IPS-20b (cell line): ENCODE measurements at regions not wholly inside any gene's neighbourhood (a gene's known extent, or its start where the extent isn't known, plus 50 kb on each side); places are given as distances from the start of the nearest gene placed in this dataset.

Source experiments
- H3K27ac ChIP-seq: one replicate; pipeline ENCODE4 v1.5.1; 2013; ENCODE audit warnings: low read length
- H3K27me3 ChIP-seq: 2 replicates; pipeline ENCODE4 v1.6.1; 2013; ENCODE audit warnings: mild to moderate bottlenecking, low read length, inconsistent platforms; ENCODE audit not compliant: insufficient read depth
- H3K36me3 ChIP-seq: 2 replicates; pipeline ENCODE4 v1.6.1; 2013; ENCODE audit warnings: low read depth, mild to moderate bottlenecking, inconsistent platforms, low read length, moderate library complexity; ENCODE audit not compliant: insufficient read depth
- H3K4me1 ChIP-seq: 2 replicates; pipeline ENCODE4 v1.6.1; 2013; ENCODE audit warnings: mild to moderate bottlenecking, control low read depth, inconsistent platforms, low read length, moderate library complexity; ENCODE audit not compliant: insufficient read depth
- H3K4me3 ChIP-seq: 2 replicates; pipeline ENCODE4 v1.5.1; 2013; ENCODE audit warnings: mild to moderate bottlenecking, low read length, inconsistent platforms
- H3K9ac ChIP-seq: 2 replicates; pipeline ENCODE4 v1.6.1; 2013; ENCODE audit warnings: low read depth, mild to moderate bottlenecking, inconsistent platforms, low read length, moderate library complexity
- H3K9me3 ChIP-seq: 2 replicates; pipeline ENCODE4 v1.6.1; 2013; ENCODE audit warnings: mild to moderate bottlenecking, low read depth, low read length, inconsistent platforms; ENCODE audit not compliant: insufficient read depth

DNA sequence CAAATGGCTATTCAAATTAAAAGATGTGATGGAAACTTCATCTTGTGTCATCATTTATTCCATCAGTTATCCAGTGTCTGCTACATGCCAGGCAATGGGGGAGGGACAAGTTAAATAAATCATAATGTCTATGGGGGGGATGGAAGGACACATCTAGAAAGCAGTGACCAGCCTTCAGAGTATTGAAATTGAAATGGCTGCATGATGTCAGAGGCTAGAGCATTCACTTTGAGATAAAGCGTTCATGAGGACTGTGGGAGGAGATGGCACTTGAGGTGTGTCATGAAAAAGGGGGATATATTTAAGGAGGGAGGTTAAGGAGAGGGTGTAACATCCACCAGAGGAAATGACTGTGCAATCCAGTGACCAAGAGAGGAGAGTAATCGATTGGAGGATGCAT is 50.6 kb downstream of the SLIT2 start:
- Histone ChIP-seq H3K27me3 (no peaks in the 10 kb centered on the region), H3K27ac (no peak overlapping the region), H3K4me1 (no peaks in the 10 kb centered on the region; the same call in 1 of the 2 replicates), H3K9me3 (no peaks in the 10 kb centered on the region), H3K9ac (no peak overlapping the region), H3K4me3 (no peak overlapping the region), H3K36me3 (no peaks in the 10 kb centered on the region)

DNA sequence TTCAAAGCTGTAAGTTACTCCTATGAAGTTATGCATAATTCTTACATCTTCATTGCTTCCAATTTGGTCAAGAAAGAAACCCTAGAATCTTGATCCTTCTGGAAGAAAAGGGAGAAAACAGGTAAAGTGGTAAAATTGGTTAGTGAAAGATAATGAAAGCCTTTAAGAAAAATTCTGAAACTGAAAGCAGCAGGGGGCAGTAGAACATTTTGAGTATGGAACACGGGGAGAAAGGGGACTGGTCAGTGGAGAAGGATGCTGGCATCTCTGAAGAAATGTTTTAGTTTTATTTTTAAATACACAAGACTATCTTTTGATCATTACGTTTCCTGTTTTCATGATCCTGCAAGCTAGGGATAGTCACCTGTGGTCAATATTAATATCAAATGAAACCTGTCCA is 54.3 kb downstream of the SLIT2 start:
- Histone ChIP-seq H3K4me3 (no peak overlapping the region), H3K27ac (no peak overlapping the region), H3K36me3 (no peaks in the 10 kb centered on the region), H3K4me1 (no peaks in the 10 kb centered on the region; the same call in 1 of the 2 replicates), H3K9ac (no peak overlapping the region), H3K9me3 (no peaks in the 10 kb centered on the region), H3K27me3 (no peaks in the 10 kb centered on the region)

DNA sequence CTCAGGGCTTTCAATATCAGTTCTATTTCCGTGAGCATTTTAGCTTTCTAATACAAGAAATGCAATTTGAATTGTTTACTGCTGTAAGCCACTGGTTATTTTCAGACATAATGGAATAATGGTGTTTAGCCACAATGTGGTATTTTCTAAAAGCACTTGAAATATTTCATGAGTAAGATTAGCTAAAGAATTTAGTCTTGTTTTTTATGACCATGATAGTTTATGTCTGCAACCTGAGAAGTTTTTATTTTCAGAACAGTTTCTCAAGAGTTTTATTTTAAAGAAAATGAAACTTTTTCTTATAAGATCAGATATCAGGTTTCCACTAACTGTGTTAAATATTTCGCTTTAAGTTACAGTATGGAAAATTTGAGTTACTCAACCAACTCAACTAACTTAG is 60.2 kb downstream of the SLIT2 start:
- Histone ChIP-seq H3K9ac (no peak overlapping the region), H3K9me3 (no peaks in the 10 kb centered on the region), H3K27ac (no peak overlapping the region), H3K4me3 (no peak overlapping the region), H3K27me3 (no peaks in the 10 kb centered on the region), H3K4me1 (no peaks in the 10 kb centered on the region), H3K36me3 (no peaks in the 10 kb centered on the region)

DNA sequence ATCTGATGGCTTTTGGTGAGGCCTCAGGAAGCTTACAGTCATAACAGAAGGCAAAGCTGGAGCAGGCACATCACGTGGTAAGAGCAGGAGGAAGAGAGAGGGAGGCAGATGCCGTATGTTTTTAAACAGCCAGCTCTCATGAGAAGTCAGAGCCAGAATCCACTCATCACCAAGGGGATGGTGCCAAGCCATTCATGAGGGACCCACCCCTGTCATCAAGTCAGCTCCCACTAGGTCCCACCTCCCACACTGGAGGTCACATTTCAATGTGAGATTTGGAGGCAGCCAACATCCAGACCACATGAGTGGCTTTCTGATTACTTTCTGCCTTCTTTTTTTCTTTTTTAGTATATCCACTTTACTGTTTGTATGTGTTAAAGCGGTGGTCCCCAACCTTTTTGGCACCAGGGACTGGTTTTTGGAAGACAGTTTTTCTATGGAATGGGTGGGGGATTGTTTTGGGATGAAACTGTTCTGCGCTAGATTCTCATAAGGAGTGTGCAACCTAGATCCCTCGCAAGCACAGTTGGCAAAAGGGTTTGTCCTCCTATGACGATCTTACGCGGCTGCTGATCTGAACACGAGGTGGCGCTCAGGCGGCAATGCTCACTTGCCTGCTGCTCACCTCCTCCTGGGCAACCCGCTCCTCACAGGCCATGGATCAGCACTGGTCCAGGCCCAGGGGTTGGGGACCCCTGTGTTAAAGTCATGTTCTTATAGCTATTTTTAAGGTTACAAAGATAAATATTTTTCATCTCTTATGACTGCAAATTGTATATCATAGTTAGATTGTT is 61.7 kb downstream of the SLIT2 start:
- H3K4me1 ChIP-seq = peaks cover 11% of the 10 kb centered on the region; the same call in 1 of the 2 replicates
- no peak overlapping the region for H3K27ac ChIP-seq
- no peak overlapping the region for H3K4me3 ChIP-seq
- no peaks in the 10 kb centered on the region for H3K9me3 ChIP-seq
- no peaks in the 10 kb centered on the region for H3K36me3 ChIP-seq
- no peaks in the 10 kb centered on the region for H3K27me3 ChIP-seq
- H3K9ac ChIP-seq = no peak overlapping the region

DNA sequence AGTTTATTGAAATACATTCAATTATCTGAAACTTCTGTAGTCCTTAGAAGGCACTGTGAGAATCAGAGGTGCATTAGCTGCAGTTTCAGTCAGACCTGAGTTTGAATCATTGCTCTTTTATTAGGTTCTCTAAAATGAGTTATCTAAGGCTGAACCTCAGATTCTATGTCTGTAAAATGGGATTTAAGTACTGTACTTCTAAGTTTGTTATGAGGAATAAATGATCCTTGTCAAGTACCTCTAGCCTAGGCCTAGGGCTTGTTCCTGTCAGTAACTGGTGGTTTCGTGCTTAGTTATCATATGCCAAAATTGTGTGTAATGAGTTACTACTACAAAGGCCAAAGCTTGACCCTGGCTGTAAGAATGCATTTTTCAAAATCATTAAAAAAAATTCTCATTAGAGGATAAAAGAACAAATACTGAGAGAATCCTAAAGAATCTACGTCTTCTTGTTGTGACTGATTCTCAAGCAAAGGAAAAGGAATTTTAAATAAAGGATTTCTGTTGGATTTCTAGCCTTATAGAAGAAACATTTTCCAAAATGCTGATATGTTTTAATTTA is 65.8 kb downstream of the SLIT2 start:
- H3K9me3 ChIP-seq = no peaks in the 10 kb centered on the region
- H3K27me3 ChIP-seq = no peaks in the 10 kb centered on the region
- no peaks in the 10 kb centered on the region for H3K36me3 ChIP-seq
- H3K9ac ChIP-seq = no peak overlapping the region
- no peak overlapping the region for H3K4me3 ChIP-seq
- H3K4me1 ChIP-seq = peaks cover 15% of the 10 kb centered on the region
- H3K27ac ChIP-seq = no peak overlapping the region

DNA sequence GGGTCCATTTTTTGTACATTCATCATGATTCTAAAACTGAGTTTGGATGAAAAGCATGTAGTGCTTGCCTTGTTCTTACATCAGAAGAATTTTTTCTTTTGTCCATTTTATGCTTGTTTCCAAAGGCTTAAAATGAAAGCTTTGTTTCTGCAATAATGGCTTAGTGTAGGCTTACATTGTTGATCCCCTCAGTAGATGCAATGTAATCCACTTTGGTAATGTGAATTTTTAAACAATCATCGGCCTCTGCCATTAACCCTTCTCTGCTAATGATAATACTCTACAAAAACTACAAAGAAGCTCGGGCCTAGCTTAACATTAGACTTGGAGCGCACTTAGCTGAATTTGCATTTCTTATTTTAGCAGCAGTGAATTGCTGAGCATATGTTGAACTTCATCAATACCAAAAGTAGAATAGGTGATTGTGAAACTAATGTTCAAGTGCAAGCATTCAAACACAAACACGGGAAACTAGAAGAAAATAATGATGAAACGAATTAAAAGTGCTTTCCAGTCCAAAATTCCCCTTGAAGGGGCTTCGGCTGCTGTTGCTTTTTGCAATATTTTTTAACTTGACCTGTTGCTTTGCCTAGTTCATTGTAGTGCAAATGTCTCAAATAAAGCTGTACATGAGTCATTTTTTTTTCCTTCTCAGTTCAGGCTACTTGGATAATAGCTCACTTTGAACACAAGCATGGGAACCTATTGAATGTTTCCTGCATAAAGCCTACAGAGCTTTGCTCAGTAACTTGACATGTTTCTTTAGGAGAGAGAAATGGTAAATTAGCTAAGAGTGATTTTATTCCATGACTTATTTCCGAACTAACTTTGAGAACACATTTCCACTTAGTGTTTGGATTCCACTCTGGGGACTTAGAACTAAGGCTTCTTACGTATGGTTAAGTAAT is 66.5 kb downstream of the SLIT2 start:
- peaks cover 15% of the 10 kb centered on the region for H3K4me1 ChIP-seq
- no peaks in the 10 kb centered on the region for H3K36me3 ChIP-seq
- H3K27ac ChIP-seq = no peak overlapping the region
- H3K27me3 ChIP-seq = no peaks in the 10 kb centered on the region
- no peak overlapping the region for H3K4me3 ChIP-seq
- H3K9me3 ChIP-seq = no peaks in the 10 kb centered on the region
- no peak overlapping the region for H3K9ac ChIP-seq

DNA sequence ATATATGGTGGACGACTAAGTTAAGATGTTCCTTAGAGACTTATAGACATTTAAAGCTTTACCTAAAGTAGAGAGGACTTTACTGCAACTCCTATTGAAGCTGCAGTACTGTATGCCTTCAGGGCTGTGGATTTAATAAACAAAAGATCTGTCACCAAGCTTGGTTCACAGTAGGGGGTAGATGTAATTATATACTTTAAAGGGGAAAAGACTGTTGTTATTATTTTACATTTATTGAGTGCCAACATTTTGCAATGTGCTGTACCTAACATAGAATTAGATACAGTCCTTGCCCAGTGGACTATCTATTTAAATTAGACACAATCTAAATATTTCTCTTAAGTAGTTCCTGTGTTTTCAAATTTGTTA is 67.2 kb downstream of the SLIT2 start:
- Histone ChIP-seq H3K27ac (no peak overlapping the region), H3K36me3 (no peaks in the 10 kb centered on the region), H3K4me1 (peaks cover 15% of the 10 kb centered on the region), H3K27me3 (no peaks in the 10 kb centered on the region), H3K9me3 (no peaks in the 10 kb centered on the region), H3K4me3 (no peak overlapping the region), H3K9ac (no peak overlapping the region)

DNA sequence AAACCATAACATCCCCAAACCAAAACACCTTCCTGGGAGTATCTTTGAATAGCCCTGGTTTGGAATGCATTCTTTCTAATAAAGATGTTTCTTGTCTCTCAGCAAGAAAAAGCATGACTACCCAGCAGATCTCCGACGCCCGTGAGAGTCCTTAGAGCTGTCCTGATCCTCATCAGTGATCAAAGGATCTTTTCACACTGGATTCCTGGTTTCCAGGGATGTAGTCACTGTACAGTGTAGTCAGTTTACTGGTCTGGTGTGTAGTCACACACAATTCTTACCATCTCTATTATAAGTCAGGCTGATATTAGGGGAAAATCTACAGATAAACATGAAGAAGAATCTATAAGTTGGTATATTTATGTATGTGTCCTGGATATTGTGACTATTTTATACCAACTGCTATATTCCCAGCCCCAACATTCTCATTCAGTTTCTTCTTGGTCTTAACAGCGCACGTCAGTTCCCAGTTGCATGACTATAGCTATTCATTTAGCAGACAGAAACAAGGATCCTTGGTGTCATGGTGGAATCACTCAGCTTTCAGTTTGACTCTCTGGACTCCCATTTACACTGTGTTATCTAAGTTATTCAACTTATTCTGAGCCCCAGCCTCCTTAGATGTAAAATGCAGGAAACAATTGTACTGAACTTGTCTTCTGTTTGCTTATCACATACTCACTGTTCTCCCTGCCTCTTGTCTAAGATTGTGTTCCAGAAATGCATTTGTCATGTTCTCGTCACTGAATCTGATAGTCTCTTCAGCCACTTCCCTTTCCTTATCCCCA is 68.3 kb downstream of the SLIT2 start:
- Histone ChIP-seq H3K4me3 (no peak overlapping the region), H3K27ac (no peak overlapping the region), H3K27me3 (no peaks in the 10 kb centered on the region), H3K36me3 (no peaks in the 10 kb centered on the region), H3K9ac (no peak overlapping the region), H3K9me3 (no peaks in the 10 kb centered on the region), H3K4me1 (peaks cover 15% of the 10 kb centered on the region)

DNA sequence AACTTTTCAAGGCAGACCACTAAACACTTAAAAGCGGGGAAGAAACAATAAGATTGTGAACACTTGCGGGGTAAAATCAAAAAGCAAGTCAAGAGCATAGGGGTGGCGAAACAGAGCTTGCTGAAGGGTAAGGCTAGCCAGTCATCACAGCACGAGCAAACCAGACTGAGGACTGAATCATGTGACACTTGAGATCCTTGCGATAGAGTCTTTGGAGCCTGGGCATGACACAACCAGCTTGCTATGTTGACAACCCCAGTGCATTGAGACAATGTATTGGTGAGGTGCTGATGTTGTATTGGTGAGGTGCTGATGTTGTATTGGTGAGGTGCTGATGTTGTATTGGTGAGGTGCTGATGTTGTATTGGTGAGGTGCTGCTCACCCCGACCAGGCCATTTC is 72.3 kb downstream of the SLIT2 start:
- no peak overlapping the region for H3K27ac ChIP-seq
- no peak overlapping the region for H3K9ac ChIP-seq
- no peaks in the 10 kb centered on the region for H3K36me3 ChIP-seq
- H3K4me1 ChIP-seq = no peaks in the 10 kb centered on the region; the same call in 1 of the 2 replicates
- H3K9me3 ChIP-seq = no peaks in the 10 kb centered on the region
- no peak overlapping the region for H3K4me3 ChIP-seq
- H3K27me3 ChIP-seq = no peaks in the 10 kb centered on the region

DNA sequence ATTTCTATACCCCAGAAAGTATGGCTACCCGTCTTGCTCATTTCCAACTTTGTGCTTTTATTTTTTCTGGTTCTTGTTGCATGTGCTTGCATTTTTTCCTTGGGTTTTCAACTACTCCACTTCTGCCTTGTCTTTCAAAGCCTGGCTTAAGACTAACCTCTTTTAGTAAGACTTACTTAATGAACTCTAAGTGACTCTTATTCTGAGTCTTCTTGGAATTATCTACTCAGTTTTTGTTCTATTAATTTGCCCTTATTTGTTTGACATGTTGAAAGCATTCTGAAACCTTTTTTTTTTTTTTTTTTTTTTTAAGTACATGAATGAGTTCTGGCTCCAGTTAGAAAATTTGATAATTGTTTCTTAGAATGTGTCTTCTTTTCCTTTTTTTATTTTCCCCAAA is 74.8 kb downstream of the SLIT2 start:
- H3K9ac ChIP-seq = no peak overlapping the region
- H3K27ac ChIP-seq = no peak overlapping the region
- H3K27me3 ChIP-seq = no peaks in the 10 kb centered on the region
- no peaks in the 10 kb centered on the region for H3K36me3 ChIP-seq
- H3K9me3 ChIP-seq = no peaks in the 10 kb centered on the region
- H3K4me1 ChIP-seq = no peaks in the 10 kb centered on the region
- no peak overlapping the region for H3K4me3 ChIP-seq

DNA sequence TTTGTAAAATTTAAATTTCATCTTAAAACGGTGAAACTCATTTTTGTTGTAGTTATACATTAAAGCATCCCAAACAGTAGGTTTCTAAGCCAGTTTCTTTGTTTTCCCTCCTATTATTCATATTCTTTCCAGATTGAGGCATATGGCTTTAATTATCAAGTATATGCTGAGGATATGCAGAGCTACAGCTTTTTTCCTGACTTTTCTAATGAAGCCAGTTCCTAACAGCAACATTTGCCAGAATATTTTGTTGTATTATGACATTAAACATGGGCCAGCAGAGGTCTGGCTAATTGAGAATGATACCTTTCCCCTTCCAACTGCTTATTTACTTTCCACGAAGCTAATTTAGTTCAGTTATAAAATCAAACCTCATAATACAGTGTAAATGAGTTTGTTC is 75.3 kb downstream of the SLIT2 start:
- Histone ChIP-seq H3K27me3 (no peaks in the 10 kb centered on the region), H3K36me3 (no peaks in the 10 kb centered on the region), H3K9ac (no peak overlapping the region), H3K9me3 (no peaks in the 10 kb centered on the region), H3K4me3 (no peak overlapping the region), H3K4me1 (no peaks in the 10 kb centered on the region), H3K27ac (no peak overlapping the region)
